ENCODE measurements at regions not wholly inside any gene's neighbourhood (a gene's known extent, or its start where the extent isn't known, plus 50 kb on each side); places are given as distances from the start of the nearest gene placed in this dataset.

GRCh38 chr3:124419303-124419702 is 310.9 kb upstream of the UMPS start:
- TF ChIP-seq CTCF (IDR thresholded peaks at IDR 0.05; ENCODE audit: insufficient read depth, low read length) (no peak), GABPA (IDR thresholded peaks at IDR 0.05; ENCODE audit: low read depth) (no peak), SPI1 (IDR thresholded peaks at IDR 0.05; ENCODE audit: borderline replicate concordance, low read depth) (no peak)
